ENCODE measurements at regions not wholly inside any gene's neighbourhood (a gene's known extent, or its start where the extent isn't known, plus 50 kb on each side); places are given as distances from the start of the nearest gene placed in this dataset.

- DNase-seq: no peak
- TF ChIP-seq EP300 (IDR thresholded peaks at IDR 0.05; ENCODE audit: low read depth): no peak
- TF ChIP-seq POLR2AphosphoS5 (IDR thresholded peaks at IDR 0.05): no peak
- TF ChIP-seq POLR2A (IDR thresholded peaks at IDR 0.05): no peak
- no peak for TF ChIP-seq CTCF (IDR thresholded peaks at IDR 0.05)
- no peak overlapping the region for H3K4me3 ChIP-seq
- H3K27me3 ChIP-seq: no peaks in the 10 kb centered on the region
- H3K9me3 ChIP-seq: no peaks in the 10 kb centered on the region
- 65 to 80% methylated on average over 2 to 6 of the region's 6 CpGs for WGBS, 2 donors (ENCODE audit: low coverage in 1 of 2)
- H3K27ac ChIP-seq: no peak overlapping the region
- in situ Hi-C loops (cut with MboI; ENCODE audit: low pct_ligation_motif_present in 1 of 4, low pct_unique_long_range_greater_than_20kb in 1 of 4, low sequenced_read_pairs in 3 of 4): no loop called here
- no peaks in the 10 kb centered on the region for H3K4me1 ChIP-seq
- intact Hi-C loops (cut with DNase I; ENCODE audit: low total_unique reads): no loop called here
- no peaks in the 10 kb centered on the region for H3K36me3 ChIP-seq
These were observed 511.1 kb downstream of the GLRX3 start for GRCh38 chr10:130647341-130647740.

GRCh38 chr10:130648807-130649206, 512.6 kb downstream of the GLRX3 start:
- no peak for DNase-seq
- in situ Hi-C loops (cut with MboI; ENCODE audit: low pct_ligation_motif_present in 1 of 4, low pct_unique_long_range_greater_than_20kb in 1 of 4, low sequenced_read_pairs in 3 of 4): no loop called here
- no peaks in the 10 kb centered on the region for H3K9me3 ChIP-seq
- no peaks in the 10 kb centered on the region for H3K4me1 ChIP-seq
- H3K27ac ChIP-seq: no peak overlapping the region
- no peak overlapping the region for H3K4me3 ChIP-seq
- intact Hi-C loops (cut with DNase I; ENCODE audit: low total_unique reads): no loop called here
- H3K27me3 ChIP-seq: no peaks in the 10 kb centered on the region
- H3K36me3 ChIP-seq: no peaks in the 10 kb centered on the region
- TF ChIP-seq EP300 (IDR thresholded peaks at IDR 0.05; ENCODE audit: low read depth) (no peak), CTCF (IDR thresholded peaks at IDR 0.05) (no peak), POLR2AphosphoS5 (IDR thresholded peaks at IDR 0.05) (no peak), POLR2A (IDR thresholded peaks at IDR 0.05) (no peak)
- WGBS, 2 donors (ENCODE audit: low coverage in 1 of 2): 77 to 82% methylated on average over 6 to 7 of the region's 10 CpGs

- no peak overlapping the region for H3K4me3 ChIP-seq
- no peaks in the 10 kb centered on the region for H3K27me3 ChIP-seq
- WGBS, 2 donors (ENCODE audit: low coverage in 1 of 2): 92% methylated on average over 5 of the region's 5 CpGs
- H3K27ac ChIP-seq: no peak overlapping the region
- intact Hi-C loops (cut with DNase I; ENCODE audit: low total_unique reads): no loop called here
- no peaks in the 10 kb centered on the region for H3K4me1 ChIP-seq
- TF ChIP-seq CTCF (IDR thresholded peaks at IDR 0.05): no peak
- TF ChIP-seq EP300 (IDR thresholded peaks at IDR 0.05; ENCODE audit: low read depth): no peak
- no peak for TF ChIP-seq POLR2AphosphoS5 (IDR thresholded peaks at IDR 0.05)
- TF ChIP-seq POLR2A (IDR thresholded peaks at IDR 0.05): no peak
- H3K9me3 ChIP-seq: no peaks in the 10 kb centered on the region
- no peaks in the 10 kb centered on the region for H3K36me3 ChIP-seq
- in situ Hi-C loops (cut with MboI; ENCODE audit: low pct_ligation_motif_present in 1 of 4, low pct_unique_long_range_greater_than_20kb in 1 of 4, low sequenced_read_pairs in 3 of 4): no loop called here
- DNase-seq: no peak
These were observed 516.4 kb downstream of the GLRX3 start for GRCh38 chr10:130652544-130652943.

GRCh38 chr10:130652964-130653578, 516.9 kb downstream of the GLRX3 start:
- in situ Hi-C loops (cut with MboI; ENCODE audit: low pct_ligation_motif_present in 1 of 4, low pct_unique_long_range_greater_than_20kb in 1 of 4, low sequenced_read_pairs in 3 of 4): no loop called here
- intact Hi-C loops (cut with DNase I; ENCODE audit: low total_unique reads): no loop called here
- WGBS, 2 donors (ENCODE audit: low coverage in 1 of 2): 84 to 89% methylated on average over 3 to 14 of the region's 14 CpGs

More at GRCh38 chr10:130652964-130653578, 516.9 kb downstream of the GLRX3 start:
- no peak overlapping the region for H3K27ac ChIP-seq
- no peak overlapping the region for H3K4me3 ChIP-seq
- no peak for DNase-seq
- no peaks in the 10 kb centered on the region for H3K9me3 ChIP-seq
- no peaks in the 10 kb centered on the region for H3K4me1 ChIP-seq
- H3K27me3 ChIP-seq: no peaks in the 10 kb centered on the region
- no peaks in the 10 kb centered on the region for H3K36me3 ChIP-seq
- TF ChIP-seq CTCF (IDR thresholded peaks at IDR 0.05): no peak
- TF ChIP-seq POLR2A (IDR thresholded peaks at IDR 0.05): no peak
- TF ChIP-seq EP300 (IDR thresholded peaks at IDR 0.05; ENCODE audit: low read depth): no peak
- no peak for TF ChIP-seq POLR2AphosphoS5 (IDR thresholded peaks at IDR 0.05)
